ENCODE measurements at regions not wholly inside any gene's neighbourhood (a gene's known extent, or its start where the extent isn't known, plus 50 kb on each side); places are given as distances from the start of the nearest gene placed in this dataset.

- TF ChIP-seq CTCF (IDR thresholded peaks at IDR 0.05), result no peak
- TF ChIP-seq POLR2A (IDR thresholded peaks at IDR 0.05), result no peak
These were observed 898.8 kb upstream of the AMELY start for GRCh38 chrY:7810359-7810758.

All from lower leg skin (tissue), 3 donors.